Neuronal stem cell (in vitro differentiated cells): ENCODE measurements at regions not wholly inside any gene's neighbourhood (a gene's known extent, or its start where the extent isn't known, plus 50 kb on each side); places are given as distances from the start of the nearest gene placed in this dataset.

Experiments
- DNase-seq: peaks from one replicate; pipeline ENCODE4 v3.0.0-alpha.2; 2013; ENCODE audit warnings: low spot score
- H2AFZ ChIP-seq: one replicate; pipeline ENCODE4 v1.6.1; 2013; ENCODE audit warnings: mild to moderate bottlenecking, low read length, inconsistent platforms
- H2AK5ac ChIP-seq: 2 replicates; pipeline ENCODE4 v1.6.1; 2013; ENCODE audit warnings: low read depth, mild to moderate bottlenecking, inconsistent platforms, low read length, moderate library complexity, mixed read lengths
- H2BK120ac ChIP-seq: 2 replicates; pipeline ENCODE4 v1.6.1; 2013; ENCODE audit warnings: low read depth, mild to moderate bottlenecking, inconsistent platforms, low read length, moderate library complexity, mixed read lengths
- H2BK12ac ChIP-seq: one replicate; pipeline ENCODE4 v1.6.1; 2013; ENCODE audit warnings: low read length, inconsistent platforms
- H2BK15ac ChIP-seq: 2 replicates; pipeline ENCODE4 v1.6.1; 2013; ENCODE audit warnings: mild to moderate bottlenecking, low read length, inconsistent platforms, mixed read lengths
- H2BK5ac ChIP-seq: one replicate; pipeline ENCODE4 v1.6.1; 2013; ENCODE audit warnings: inconsistent platforms, mild to moderate bottlenecking, low read length, moderate library complexity
- H3K14ac ChIP-seq: one replicate; pipeline ENCODE4 v1.6.1; 2013; ENCODE audit warnings: low read length, inconsistent platforms
- H3K18ac ChIP-seq: 2 replicates; pipeline ENCODE4 v1.6.1; 2013; ENCODE audit warnings: low read length, inconsistent platforms
- H3K23ac ChIP-seq: 2 replicates; pipeline ENCODE4 v1.6.1; 2013; ENCODE audit warnings: low read depth, mild to moderate bottlenecking, mixed read lengths, low read length, inconsistent platforms; ENCODE audit not compliant: poor library complexity
- H3K27ac ChIP-seq: replicated peaks from 3 replicates; pipeline ENCODE4 v1.5.1; 2013; ENCODE audit warnings: low read length, inconsistent platforms
- H3K27me3 ChIP-seq, 3 experiments: 2 replicates each; pipeline ENCODE4 v1.6.1; 2013; ENCODE audit warnings: low read length in 3 of 3, mild to moderate bottlenecking in 2 of 3, inconsistent platforms in 1 of 3, low read depth in 1 of 3, mixed read lengths in 1 of 3, moderate library complexity in 1 of 3; ENCODE audit not compliant: control insufficient read depth in 3 of 3, insufficient read depth in 3 of 3
- H3K36me3 ChIP-seq, 2 donors: replicated peaks in 1 of 2; 2 replicates each; pipeline ENCODE4 v1.6.1; 2013; ENCODE audit warnings: low read length in 2 of 2; ENCODE audit not compliant: control insufficient read depth in 2 of 2, insufficient read depth in 2 of 2
- H3K4ac ChIP-seq: 2 replicates; pipeline ENCODE4 v1.6.1; 2013; ENCODE audit warnings: inconsistent platforms, mild to moderate bottlenecking, low read length, moderate library complexity
- H3K4me1 ChIP-seq, 2 donors: 1 replicate in 1 of 2; 2 replicates in 1 of 2; pipeline ENCODE4 v1.6.1; 2013; ENCODE audit warnings: low read length in 2 of 2, low read depth in 1 of 2; ENCODE audit not compliant: control insufficient read depth in 2 of 2, insufficient read depth in 1 of 2
- H3K4me2 ChIP-seq: one replicate; pipeline ENCODE4 v1.6.1; 2013; ENCODE audit warnings: mild to moderate bottlenecking, low read length, inconsistent platforms; ENCODE audit not compliant: insufficient read depth, poor library complexity, severe bottlenecking
- H3K4me3 ChIP-seq, 2 donors: 2 replicates each; pipeline ENCODE4 v1.5.1; 2013; ENCODE audit warnings: low read length in 2 of 2, mild to moderate bottlenecking in 2 of 2, inconsistent platforms in 1 of 2, moderate library complexity in 1 of 2
- H3K79me1 ChIP-seq: one replicate; pipeline ENCODE4 v1.6.1; 2013; ENCODE audit warnings: low read depth, mild to moderate bottlenecking, inconsistent platforms, low read length, moderate library complexity
- H3K9ac ChIP-seq: one replicate; pipeline ENCODE4 v1.6.1; 2013; ENCODE audit warnings: mild to moderate bottlenecking, low read depth, low read length, inconsistent platforms; ENCODE audit not compliant: poor library complexity
- H3K9me3 ChIP-seq, 2 donors: replicated peaks in 1 of 2; 2 replicates each; pipeline versions ENCODE3 to v1.6.1; 2013; ENCODE audit warnings: low read length in 2 of 2, mild to moderate bottlenecking in 2 of 2, inconsistent platforms in 1 of 2, low read depth in 1 of 2, mixed read lengths in 1 of 2, moderate library complexity in 1 of 2; ENCODE audit not compliant: control insufficient read depth in 2 of 2, insufficient read depth in 1 of 2
- H4K8ac ChIP-seq: one replicate; pipeline ENCODE4 v1.6.1; 2013; ENCODE audit warnings: low read depth, mild to moderate bottlenecking, inconsistent platforms, low read length, moderate library complexity
- H4K91ac ChIP-seq: one replicate; pipeline ENCODE4 v1.6.1; 2013; ENCODE audit warnings: low read length, low read depth, mild to moderate bottlenecking, inconsistent platforms; ENCODE audit not compliant: poor library complexity
- WGBS, 2 donors: extraction: QIAGEN DNeasy Blood & Tissue Kit; methylation state at CpG; one replicate each; pipeline ENCODE4 v1.1.7; 2013; ENCODE audit warnings: missing lambda C conversion rate in 2 of 2, mixed read lengths in 1 of 2; ENCODE audit not compliant: insufficient read length in 2 of 2, insufficient replicate concordance in 1 of 2; ENCODE audit errors: extremely low coverage in 2 of 2; 5-methylcytosine and 5-hydroxymethylcytosine counted together

DNA sequence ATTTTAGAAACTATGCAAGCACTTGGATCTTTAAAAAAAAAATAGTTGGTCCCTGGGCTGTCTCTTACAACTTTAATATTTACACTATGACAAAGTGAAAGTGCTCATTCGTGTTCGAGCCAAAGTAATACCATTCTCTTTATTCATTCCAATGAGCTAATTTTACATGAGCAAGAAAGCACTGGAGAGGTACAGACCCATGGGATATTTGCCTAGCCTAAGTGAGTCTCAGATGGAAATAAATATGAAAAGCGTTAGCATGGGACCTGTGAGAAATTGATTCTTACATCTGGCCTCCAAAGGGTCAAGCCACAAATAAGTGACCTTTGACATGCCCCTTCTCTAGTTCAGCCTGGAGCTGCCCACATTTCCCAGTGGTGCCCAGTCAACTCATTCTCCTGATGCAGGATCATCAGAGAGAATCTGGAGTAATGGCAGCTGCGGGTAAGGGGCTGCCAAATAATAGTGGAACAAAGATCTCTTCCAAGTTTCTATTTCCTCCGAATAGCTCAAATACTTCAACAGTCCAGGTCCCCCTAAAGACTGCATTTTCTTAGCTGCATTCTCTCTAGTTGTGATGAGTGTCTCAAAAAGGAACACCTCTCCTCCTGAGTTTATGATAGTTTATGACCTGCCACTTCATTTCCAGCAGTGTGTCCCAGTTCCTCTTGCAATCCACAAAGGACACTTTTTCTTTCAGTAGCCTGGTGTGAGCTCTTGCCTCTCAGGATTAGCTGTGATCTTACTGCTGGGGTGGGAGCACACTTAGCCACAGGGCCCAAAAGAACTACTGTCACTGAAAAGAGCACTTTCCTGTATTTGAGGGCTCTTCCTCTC is 208.2 kb downstream of the DAD1 start:
- Histone ChIP-seq H3K9me3 (no peaks in the 10 kb centered on the region), H4K91ac (no peak overlapping the region), H2BK12ac (no peak overlapping the region), H3K27me3 (peaks cover 0 to 42% (median 0%) of the 10 kb centered on the region in 3 experiments), H3K4me1 (no peaks in the 10 kb centered on the region), H3K4ac (no peak overlapping the region), H3K14ac (no peak overlapping the region), H2BK5ac (no peak overlapping the region), H3K79me1 (no peaks in the 10 kb centered on the region), H2AK5ac (no peak overlapping the region), H3K4me2 (no peak overlapping the region), H2AFZ (no peak overlapping the region), H3K23ac (no peak overlapping the region), H4K8ac (no peak overlapping the region), H3K9ac (no peak overlapping the region), H3K4me3 (no peak overlapping the region), H3K18ac (no peak overlapping the region), H2BK120ac (no peak overlapping the region), H3K36me3 (no peaks in the 10 kb centered on the region), H2BK15ac (no peak overlapping the region), H3K27ac (no peak overlapping the region)
- no peak for DNase-seq
- no CpG with 5 or more reads among the region's 5 CpGs for WGBS, 2 donors

DNA sequence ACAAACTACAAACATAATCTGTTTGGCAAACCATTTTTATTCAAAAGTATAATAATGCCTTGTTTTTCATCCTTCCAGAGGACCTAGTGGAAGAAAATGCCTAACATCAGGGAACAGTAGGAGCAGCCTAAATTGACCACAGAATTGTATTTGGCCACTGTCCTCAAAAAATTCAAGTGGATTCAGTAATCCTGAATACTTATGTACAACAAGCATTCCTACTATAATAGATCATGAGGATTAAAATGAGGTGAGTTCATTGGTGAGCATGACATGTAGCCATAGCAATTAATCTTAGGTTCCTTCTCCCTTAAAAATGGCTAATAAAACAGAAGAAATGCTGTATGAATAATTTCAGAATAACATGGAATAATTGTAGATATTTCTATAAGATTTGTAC is 209.3 kb downstream of the DAD1 start:
- Histone ChIP-seq H2AK5ac (no peak overlapping the region), H2BK15ac (no peak overlapping the region), H3K23ac (no peak overlapping the region), H2BK5ac (no peak overlapping the region), H3K4ac (no peak overlapping the region), H3K9ac (no peak overlapping the region), H4K8ac (no peak overlapping the region), H4K91ac (no peak overlapping the region), H3K9me3 (no peaks in the 10 kb centered on the region), H3K79me1 (no peaks in the 10 kb centered on the region), H3K27me3 (peaks cover 0 to 32% (median 0%) of the 10 kb centered on the region in 3 experiments), H2AFZ (no peak overlapping the region), H2BK120ac (no peak overlapping the region), H3K36me3 (no peaks in the 10 kb centered on the region), H3K4me2 (no peak overlapping the region), H3K18ac (no peak overlapping the region), H3K14ac (no peak overlapping the region), H2BK12ac (no peak overlapping the region), H3K4me3 (no peak overlapping the region), H3K27ac (no peak overlapping the region), H3K4me1 (no peaks in the 10 kb centered on the region)
- no peak for DNase-seq

DNA sequence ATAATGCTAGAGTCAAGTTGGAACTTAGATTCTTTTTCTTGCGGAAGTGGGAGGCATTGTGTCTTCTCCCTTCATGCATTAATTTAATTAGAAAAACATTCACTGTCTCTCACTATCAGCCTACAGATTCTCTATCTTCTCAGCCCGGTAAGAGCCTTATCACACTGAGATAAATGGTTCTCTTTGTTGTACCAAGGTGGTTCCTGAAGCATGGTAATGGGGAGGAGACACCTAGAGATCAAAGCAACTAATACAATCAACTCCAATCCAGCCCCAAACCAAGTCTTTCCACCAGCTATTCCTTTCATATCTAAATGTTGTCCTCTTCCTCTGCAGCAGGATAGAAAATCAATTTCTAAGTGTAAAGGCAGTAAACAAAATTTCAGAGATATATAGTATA is 210.8 kb downstream of the DAD1 start:
- no peak overlapping the region for H3K14ac ChIP-seq
- H3K9ac ChIP-seq = no peak overlapping the region
- H3K4me2 ChIP-seq = no peak overlapping the region
- H3K27me3 ChIP-seq = peaks cover 0 to 25% (median 0%) of the 10 kb centered on the region in 3 experiments
- no peak overlapping the region for H2BK12ac ChIP-seq
- WGBS, 2 donors = no CpG with 5 or more reads among the region's 2 CpGs
- no peaks in the 10 kb centered on the region for H3K36me3 ChIP-seq
- no peak for DNase-seq
- no peaks in the 10 kb centered on the region for H3K9me3 ChIP-seq
- no peak overlapping the region for H3K23ac ChIP-seq
- H3K18ac ChIP-seq = no peak overlapping the region
- no peak overlapping the region for H3K4ac ChIP-seq
- no peak overlapping the region for H4K91ac ChIP-seq
- no peaks in the 10 kb centered on the region for H3K79me1 ChIP-seq
- no peak overlapping the region for H3K4me3 ChIP-seq
- no peaks in the 10 kb centered on the region for H3K4me1 ChIP-seq
- no peak overlapping the region for H4K8ac ChIP-seq
- H2AK5ac ChIP-seq = no peak overlapping the region
- H2AFZ ChIP-seq = no peak overlapping the region
- H2BK15ac ChIP-seq = no peak overlapping the region
- no peak overlapping the region for H3K27ac ChIP-seq
- no peak overlapping the region for H2BK5ac ChIP-seq
- H2BK120ac ChIP-seq = no peak overlapping the region

DNA sequence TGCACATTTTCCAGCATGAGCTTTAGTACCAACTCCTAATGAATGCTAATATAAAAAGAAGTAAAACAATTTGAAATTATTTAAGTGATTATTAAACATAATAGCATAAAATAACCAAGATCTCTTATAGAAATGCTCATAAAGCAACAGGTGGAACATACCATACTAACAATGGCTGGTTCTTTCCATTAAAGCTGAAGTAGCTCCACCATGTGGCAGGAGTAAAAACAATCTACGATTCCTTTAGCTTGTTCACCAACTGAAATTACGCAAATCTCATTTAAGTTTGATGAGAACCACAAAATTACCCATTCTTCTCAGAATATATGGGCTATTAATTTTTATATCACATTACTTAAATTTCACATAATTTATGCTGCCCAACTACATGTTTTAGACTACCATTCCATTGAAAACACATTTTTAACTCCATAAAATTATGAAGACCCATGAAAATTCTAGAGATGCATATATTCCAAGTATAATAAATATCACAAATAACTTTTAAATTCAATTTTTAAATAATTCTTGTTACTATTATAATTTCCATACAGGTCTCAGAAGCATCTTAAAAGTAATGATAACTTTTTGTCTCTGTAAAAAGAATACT is 213.6 kb downstream of the DAD1 start:
- H2AFZ ChIP-seq = no peak overlapping the region
- no CpG with 5 or more reads among the region's 2 CpGs for WGBS, 2 donors
- DNase-seq = peak; percentile 33

More for the DNA sequence above, 213.6 kb downstream of the DAD1 start:
- H4K8ac ChIP-seq = no peak overlapping the region
- H3K23ac ChIP-seq = no peak overlapping the region
- H3K27me3 ChIP-seq = peaks cover 0 to 15% (median 0%) of the 10 kb centered on the region in 3 experiments
- H2BK5ac ChIP-seq = no peak overlapping the region
- H3K79me1 ChIP-seq = no peaks in the 10 kb centered on the region
- no peak overlapping the region for H3K9ac ChIP-seq
- H2BK15ac ChIP-seq = no peak overlapping the region
- H2AK5ac ChIP-seq = no peak overlapping the region
- no peak overlapping the region for H2BK12ac ChIP-seq
- no peak overlapping the region for H4K91ac ChIP-seq
- no peaks in the 10 kb centered on the region for H3K4me1 ChIP-seq
- no peaks in the 10 kb centered on the region for H3K36me3 ChIP-seq
- no peak overlapping the region for H2BK120ac ChIP-seq
- H3K9me3 ChIP-seq = no peaks in the 10 kb centered on the region
- H3K4me2 ChIP-seq = no peak overlapping the region
- no peak overlapping the region for H3K4me3 ChIP-seq
- H3K14ac ChIP-seq = no peak overlapping the region
- no peak overlapping the region for H3K4ac ChIP-seq
- no peak overlapping the region for H3K18ac ChIP-seq
- H3K27ac ChIP-seq = no peak overlapping the region
